Choroid plexus epithelial cell (primary cell): ENCODE measurements at regions not wholly inside any gene's neighbourhood (a gene's known extent, or its start where the extent isn't known, plus 50 kb on each side); places are given as distances from the start of the nearest gene placed in this dataset.
A peak's percentile ranks its signal among the peaks of the same experiment; 100 is the strongest.

Experiments used
- DNase-seq: peaks from one replicate; pipeline ENCODE4 v3.0.0-alpha.2; 2010; ENCODE audit warnings: low read depth
- H3K4me3 ChIP-seq: 2 replicates; pipeline ENCODE4 v1.5.1; 2011; ENCODE audit warnings: low read depth, mild to moderate bottlenecking, control low read depth, low read length, moderate library complexity
- CTCF ChIP-seq: conservative IDR thresholded peaks from 2 replicates; pipeline ENCODE4 v1.5.1; 2011; ENCODE audit warnings: low read depth, mild to moderate bottlenecking, control low read depth, inconsistent platforms, low read length, moderate library complexity

DNA sequence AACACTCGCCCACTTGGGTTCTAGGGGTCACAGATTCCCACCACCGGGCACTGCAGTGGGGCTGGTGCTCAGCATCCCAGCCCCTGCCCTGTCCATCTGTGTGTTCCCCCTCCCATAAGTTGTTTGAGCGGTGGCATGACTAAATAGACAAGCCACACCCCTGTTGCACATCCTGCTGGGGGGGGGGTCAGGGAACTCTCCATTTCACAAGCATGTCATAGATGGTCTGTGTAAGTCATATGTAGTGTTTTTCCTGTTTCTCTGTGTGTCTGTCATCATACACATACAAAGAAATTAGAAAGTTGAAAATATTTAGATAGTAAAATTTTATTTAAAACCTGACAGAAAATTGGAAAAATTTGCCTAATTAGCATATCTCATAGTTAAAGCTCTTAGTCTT, 270.2 kb downstream of the IPO8 start:
- no peak for DNase-seq
- no peak overlapping the region for H3K4me3 ChIP-seq
- no peak for TF ChIP-seq CTCF

DNA sequence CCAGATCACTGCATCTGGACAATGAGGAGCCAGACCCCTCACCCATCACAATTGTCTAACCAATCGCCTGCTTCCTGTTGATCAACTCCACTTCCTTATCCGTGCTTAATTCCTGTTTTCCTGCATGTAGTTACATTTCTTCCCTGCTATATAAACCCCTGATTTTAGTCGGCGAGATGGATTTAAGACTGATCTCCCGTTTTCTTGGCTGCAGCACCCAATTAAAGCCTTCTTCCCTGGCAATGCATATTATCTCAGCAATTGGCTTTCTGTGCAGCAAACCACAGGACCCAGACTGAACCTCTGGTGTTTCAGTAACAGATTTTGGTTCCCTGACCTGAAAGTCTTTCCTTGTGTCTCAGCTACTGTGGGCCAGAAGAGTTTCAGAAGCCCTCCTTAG, 272.3 kb downstream of the IPO8 start:
- DNase-seq, result no peak
- no peak overlapping the region for H3K4me3 ChIP-seq
- TF ChIP-seq CTCF, result no peak

- H3K4me3 ChIP-seq, result no peak overlapping the region
- DNase-seq, result no peak
- TF ChIP-seq CTCF, result no peak
Measured at GRCh38 chr12:30422844-30423243, 272.8 kb downstream of the IPO8 start.

DNA sequence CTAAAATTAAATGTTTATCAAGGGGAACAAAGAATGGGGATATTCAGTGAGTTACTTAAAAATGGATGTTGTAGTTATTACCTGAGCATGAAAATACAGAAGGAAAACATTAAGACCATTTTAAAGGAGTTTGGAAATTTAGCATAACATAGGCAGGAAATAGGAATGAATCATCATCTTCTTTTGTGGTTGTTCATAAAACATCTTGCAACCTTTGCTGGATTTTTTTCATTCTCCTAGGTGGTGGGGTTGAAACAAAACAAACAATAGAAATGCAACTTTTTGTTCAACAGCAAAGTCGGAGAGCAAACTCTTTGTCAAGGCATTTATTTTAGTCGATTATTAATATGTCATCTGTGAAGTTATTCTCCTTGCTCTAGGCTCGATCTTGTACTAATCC, 275.1 kb downstream of the IPO8 start:
- no peak overlapping the region for H3K4me3 ChIP-seq
- peak; percentile 52 for DNase-seq
- no peak for TF ChIP-seq CTCF

DNA sequence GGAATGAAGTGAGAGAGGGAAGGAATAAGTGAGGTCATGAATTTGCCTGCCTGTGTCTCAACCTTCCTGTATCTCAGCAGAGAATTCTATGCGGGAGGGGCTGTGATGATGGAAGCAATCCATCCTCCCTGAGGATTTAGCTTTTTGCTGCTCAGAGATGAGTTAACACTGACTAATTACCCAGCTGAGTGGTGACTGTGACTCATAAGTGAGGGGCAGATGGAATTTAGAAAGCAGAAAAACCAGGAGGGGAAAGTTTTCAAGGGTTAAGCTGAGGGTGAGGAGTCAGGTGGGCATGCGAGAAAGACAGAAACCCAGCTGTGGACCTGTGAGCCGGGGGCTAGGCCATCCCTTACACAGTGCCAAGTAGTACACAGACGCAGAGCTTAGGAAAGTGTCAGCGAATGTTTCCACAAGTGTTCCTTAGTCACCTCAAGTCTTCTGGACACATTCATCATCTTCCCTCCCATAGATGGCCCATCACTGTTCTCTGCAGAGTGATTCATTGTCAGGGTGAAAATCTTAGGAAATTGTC, 277.9 kb downstream of the IPO8 start:
- no peak overlapping the region for H3K4me3 ChIP-seq
- no peak for TF ChIP-seq CTCF
- DNase-seq, result peak; percentile 74

DNA sequence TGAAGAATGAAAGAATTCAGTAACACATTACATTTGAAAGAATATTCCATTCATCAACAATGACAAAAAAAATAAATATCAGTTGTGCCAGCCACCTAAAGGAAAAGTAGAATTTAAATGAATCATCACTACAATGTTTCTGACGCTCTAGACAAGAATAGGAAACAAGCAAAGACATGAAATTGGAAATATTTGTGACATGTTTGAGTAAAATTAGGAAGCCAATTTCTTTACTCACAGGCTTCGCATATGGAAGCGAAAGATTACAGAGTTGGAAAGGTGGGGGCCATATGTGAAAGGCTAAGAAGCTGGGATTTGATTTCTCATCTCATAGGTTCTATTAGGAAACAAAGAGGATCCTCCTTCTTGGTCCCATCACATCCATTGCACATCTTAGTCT, 279.0 kb downstream of the IPO8 start:
- no peak for TF ChIP-seq CTCF
- no peak overlapping the region for H3K4me3 ChIP-seq
- DNase-seq, result no peak

GRCh38 chr12:30415777-30416176, 279.9 kb downstream of the IPO8 start:
- DNase-seq, result no peak
- H3K4me3 ChIP-seq, result no peak overlapping the region
- TF ChIP-seq CTCF, result no peak
